ENCODE measurements at regions not wholly inside any gene's neighbourhood (a gene's known extent, or its start where the extent isn't known, plus 50 kb on each side); places are given as distances from the start of the nearest gene placed in this dataset.

DNA sequence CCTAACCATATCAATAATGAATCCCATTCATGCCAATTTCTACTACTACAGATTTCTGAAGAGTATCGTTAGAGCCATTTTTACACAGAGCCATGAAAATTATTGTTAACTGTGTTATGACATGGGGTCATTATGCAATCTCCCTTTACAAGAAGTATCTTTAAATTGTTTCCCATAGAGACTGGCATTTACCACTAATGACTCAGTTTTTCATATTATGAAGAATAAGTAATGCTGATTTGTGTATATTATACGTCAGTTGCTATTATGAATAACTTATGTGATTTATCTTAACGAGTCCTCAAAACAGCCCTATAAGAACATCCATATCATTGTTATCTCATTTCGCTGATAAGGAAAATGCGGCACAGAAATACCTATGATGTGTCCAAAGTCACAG is 173.8 kb downstream of the KCNJ2 start:
- TF ChIP-seq, protein P1, sequence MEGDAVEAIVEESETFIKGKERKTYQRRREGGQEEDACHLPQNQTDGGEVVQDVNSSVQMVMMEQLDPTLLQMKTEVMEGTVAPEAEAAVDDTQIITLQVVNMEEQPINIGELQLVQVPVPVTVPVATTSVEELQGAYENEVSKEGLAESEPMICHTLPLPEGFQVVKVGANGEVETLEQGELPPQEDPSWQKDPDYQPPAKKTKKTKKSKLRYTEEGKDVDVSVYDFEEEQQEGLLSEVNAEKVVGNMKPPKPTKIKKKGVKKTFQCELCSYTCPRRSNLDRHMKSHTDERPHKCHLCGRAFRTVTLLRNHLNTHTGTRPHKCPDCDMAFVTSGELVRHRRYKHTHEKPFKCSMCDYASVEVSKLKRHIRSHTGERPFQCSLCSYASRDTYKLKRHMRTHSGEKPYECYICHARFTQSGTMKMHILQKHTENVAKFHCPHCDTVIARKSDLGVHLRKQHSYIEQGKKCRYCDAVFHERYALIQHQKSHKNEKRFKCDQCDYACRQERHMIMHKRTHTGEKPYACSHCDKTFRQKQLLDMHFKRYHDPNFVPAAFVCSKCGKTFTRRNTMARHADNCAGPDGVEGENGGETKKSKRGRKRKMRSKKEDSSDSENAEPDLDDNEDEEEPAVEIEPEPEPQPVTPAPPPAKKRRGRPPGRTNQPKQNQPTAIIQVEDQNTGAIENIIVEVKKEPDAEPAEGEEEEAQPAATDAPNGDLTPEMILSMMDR (IDR thresholded peaks at IDR 0.05; ENCODE audit: insufficient read depth, low read depth, low read length, missing control alignments) = no peak
- H3K4me3 ChIP-seq (ENCODE audit: low read length) = no peak overlapping the region
- no peak for DNase-seq (ENCODE audit: low read depth)

DNA sequence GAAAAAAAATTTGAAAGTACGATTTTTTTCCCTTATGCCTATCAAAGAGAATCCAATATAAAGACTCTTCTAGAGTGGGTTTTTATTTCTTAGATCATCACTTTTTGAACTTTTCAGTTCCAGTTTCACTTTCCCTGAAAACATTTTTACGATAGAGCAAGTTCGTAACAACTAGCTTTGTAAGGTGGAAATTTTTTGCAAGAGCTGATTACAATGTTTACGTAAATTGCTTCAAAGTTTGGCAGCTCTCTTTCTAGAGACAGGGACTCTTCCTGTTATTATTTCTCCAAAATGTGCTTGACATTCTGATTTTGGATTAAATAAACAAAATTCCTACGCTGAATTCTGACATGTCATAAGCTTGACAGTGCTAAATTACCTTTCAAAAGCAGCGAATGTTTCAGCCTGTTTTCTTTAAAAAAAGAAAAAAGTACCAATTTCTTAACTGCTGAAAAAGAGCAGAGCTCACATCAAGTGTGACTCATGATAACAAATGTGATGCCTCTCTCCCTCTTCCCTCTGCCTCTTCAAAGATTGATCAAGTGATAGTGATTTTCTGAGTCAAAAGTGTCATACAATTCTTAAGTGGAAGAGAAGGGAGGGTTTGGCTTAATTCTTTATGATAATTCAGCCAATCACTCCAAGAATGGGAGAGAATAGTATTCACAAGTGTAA is 175.2 kb downstream of the KCNJ2 start:
- TF ChIP-seq, protein P1 (IDR thresholded peaks at IDR 0.05; ENCODE audit: insufficient read depth, low read depth, low read length, missing control alignments) = no peak
- no peak overlapping the region for H3K4me3 ChIP-seq (ENCODE audit: low read length)
- no peak for DNase-seq (ENCODE audit: low read depth)

- TF ChIP-seq, protein P1 (IDR thresholded peaks at IDR 0.05; ENCODE audit: insufficient read depth, low read depth, low read length, missing control alignments) = no peak
- DNase-seq (ENCODE audit: low read depth) = no peak
- H3K4me3 ChIP-seq (ENCODE audit: low read length) = no peak overlapping the region
These were observed 175.7 kb downstream of the KCNJ2 start for GRCh38 chr17:70345061-70345460.

DNA sequence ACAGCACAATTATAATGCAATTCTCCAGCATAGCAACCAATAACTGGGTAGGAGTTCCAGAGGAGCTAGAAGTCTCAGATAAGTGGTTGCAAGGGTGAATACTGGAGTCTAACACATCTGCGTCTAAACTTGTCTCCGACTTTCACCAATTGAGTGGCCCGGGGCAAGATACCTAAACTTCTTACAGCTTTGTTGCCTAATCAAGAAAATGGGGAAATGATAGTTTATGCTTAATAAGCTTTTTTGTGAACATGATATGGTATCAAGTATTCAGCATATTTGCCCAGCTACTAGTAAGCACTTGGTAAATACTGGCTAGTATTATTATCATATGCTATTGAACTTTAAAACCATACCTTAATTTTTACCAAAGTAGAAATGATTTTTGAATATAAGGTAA is 183.5 kb downstream of the KCNJ2 start:
- H3K4me3 ChIP-seq (ENCODE audit: low read length) = no peak overlapping the region
- DNase-seq (ENCODE audit: low read depth) = peak; percentile 50
- TF ChIP-seq, protein P1 (IDR thresholded peaks at IDR 0.05; ENCODE audit: insufficient read depth, low read depth, low read length, missing control alignments) = no peak

DNA sequence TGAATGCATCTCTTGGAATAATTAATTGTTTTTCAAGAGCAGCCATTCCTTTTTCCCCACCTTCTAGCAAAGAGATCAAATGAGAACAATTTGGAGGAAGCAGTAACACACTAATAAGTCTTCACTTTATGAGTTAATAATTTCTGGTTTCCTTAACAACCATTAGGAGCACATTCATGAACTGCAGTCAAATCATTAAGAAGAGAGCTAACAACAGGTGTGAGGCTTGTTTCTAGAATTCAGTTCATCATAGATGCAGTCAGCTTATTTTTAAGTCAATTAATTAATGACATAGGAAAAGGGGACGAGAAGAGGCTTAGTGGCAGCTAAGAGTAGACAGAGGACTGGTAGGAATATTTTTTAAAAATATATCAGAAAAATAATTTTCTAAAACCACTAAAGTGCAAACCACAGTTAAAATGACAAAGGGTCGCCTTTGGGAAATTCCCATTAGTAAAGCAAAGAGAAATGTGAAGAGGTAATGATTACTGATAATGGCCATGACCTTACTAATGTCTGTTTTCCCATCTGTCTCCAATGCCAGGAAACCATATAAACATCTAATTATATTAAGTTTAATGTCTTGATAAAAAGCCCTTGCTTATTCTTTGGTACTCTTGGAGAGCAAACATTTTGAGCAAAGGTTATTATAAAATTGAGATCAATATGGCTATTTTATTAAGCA is 184.2 kb downstream of the KCNJ2 start:
- H3K4me3 ChIP-seq (ENCODE audit: low read length) = no peak overlapping the region
- TF ChIP-seq, protein P1 (IDR thresholded peaks at IDR 0.05; ENCODE audit: insufficient read depth, low read depth, low read length, missing control alignments) = no peak
- DNase-seq (ENCODE audit: low read depth) = no peak

DNA sequence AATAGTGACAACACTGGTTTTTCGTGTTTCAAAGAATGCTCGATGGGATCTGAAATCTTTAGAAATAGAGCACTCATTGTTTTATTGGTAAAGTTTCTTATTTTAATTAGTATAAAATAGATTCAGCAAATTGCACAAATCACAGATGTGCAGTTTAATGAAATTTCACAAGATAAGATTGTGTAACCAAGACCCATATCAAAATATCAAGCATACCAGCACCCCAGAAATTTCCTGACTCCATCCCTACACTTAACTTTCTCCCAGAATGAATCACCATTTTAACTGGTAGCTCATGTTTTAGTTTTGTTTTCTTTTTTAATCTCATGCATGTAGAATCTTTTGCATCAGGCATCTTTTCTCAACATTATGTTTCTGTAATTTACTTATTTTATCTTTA is 185.9 kb downstream of the KCNJ2 start:
- TF ChIP-seq, protein P1 (IDR thresholded peaks at IDR 0.05; ENCODE audit: insufficient read depth, low read depth, low read length, missing control alignments) = no peak
- H3K4me3 ChIP-seq (ENCODE audit: low read length) = no peak overlapping the region
- no peak for DNase-seq (ENCODE audit: low read depth)

DNA sequence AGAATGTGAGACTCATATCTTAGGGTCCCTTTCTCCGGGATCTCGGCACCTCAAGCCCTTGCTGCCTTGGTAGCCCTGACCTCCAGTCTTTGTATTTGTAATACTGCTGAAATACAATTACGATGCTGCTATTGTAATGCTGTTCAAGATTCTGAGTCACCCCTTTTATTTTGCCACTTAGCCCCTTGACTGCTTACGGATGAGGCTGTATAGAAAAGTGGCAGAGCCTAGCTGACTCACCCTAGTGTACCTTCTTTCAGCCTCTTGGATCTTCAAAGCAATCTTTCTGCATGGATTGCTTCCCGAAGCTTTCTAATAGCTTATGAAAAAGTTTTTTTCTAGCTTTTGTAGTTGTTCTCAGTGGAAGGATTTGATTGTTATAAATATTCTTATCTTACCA is 187.9 kb downstream of the KCNJ2 start:
- DNase-seq (ENCODE audit: low read depth) = no peak
- H3K4me3 ChIP-seq (ENCODE audit: low read length) = no peak overlapping the region
- TF ChIP-seq, protein P1 (IDR thresholded peaks at IDR 0.05; ENCODE audit: insufficient read depth, low read depth, low read length, missing control alignments) = no peak
